ENCODE measurements at regions not wholly inside any gene's neighbourhood (a gene's known extent, or its start where the extent isn't known, plus 50 kb on each side); places are given as distances from the start of the nearest gene placed in this dataset.
"Not testable (repeated sequence)": the region's sequence is repeated elsewhere in the genome, so short reads cannot be mapped to it uniquely, and the experiment has no call there.

DNA sequence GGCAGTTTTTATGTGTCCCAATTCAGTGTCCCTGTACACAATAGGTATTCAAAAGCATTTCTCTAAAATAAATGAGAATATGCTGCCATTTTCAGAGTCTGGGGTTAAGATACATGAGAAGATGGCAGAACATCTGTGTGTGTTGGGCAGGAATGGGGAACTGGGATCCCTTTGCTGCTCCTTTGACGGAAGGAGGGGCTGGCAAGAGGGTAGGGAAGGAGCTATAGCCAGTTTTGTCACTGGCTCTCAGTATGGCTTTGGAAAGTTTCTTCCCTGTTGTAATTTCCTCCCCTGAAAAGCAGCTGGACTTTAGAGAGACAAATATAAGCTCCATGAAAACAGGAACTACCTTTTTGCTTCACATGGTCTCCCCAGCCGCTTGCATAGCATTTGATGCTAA, 137.5 kb upstream of the PRR23C start:
- H3K36me3 ChIP-seq = no peaks in the 10 kb centered on the region
- TF ChIP-seq, protein P1, sequence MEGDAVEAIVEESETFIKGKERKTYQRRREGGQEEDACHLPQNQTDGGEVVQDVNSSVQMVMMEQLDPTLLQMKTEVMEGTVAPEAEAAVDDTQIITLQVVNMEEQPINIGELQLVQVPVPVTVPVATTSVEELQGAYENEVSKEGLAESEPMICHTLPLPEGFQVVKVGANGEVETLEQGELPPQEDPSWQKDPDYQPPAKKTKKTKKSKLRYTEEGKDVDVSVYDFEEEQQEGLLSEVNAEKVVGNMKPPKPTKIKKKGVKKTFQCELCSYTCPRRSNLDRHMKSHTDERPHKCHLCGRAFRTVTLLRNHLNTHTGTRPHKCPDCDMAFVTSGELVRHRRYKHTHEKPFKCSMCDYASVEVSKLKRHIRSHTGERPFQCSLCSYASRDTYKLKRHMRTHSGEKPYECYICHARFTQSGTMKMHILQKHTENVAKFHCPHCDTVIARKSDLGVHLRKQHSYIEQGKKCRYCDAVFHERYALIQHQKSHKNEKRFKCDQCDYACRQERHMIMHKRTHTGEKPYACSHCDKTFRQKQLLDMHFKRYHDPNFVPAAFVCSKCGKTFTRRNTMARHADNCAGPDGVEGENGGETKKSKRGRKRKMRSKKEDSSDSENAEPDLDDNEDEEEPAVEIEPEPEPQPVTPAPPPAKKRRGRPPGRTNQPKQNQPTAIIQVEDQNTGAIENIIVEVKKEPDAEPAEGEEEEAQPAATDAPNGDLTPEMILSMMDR (IDR thresholded peaks at IDR 0.05) = no peak
- H3K9me3 ChIP-seq = peaks cover 8% of the 10 kb centered on the region
- H3K27ac ChIP-seq = no peak overlapping the region
- H3K4me3 ChIP-seq (ENCODE audit: low read depth in 1 of 2, low read length in 1 of 2) = no peak overlapping the region
- no peaks in the 10 kb centered on the region for H3K27me3 ChIP-seq
- peaks cover 15 to 27% of the 10 kb centered on the region in 2 experiments for H3K4me1 ChIP-seq (ENCODE audit: control insufficient read depth in 1 of 2, insufficient read depth in 1 of 2, low read depth in 1 of 2, low read length in 1 of 2)

DNA sequence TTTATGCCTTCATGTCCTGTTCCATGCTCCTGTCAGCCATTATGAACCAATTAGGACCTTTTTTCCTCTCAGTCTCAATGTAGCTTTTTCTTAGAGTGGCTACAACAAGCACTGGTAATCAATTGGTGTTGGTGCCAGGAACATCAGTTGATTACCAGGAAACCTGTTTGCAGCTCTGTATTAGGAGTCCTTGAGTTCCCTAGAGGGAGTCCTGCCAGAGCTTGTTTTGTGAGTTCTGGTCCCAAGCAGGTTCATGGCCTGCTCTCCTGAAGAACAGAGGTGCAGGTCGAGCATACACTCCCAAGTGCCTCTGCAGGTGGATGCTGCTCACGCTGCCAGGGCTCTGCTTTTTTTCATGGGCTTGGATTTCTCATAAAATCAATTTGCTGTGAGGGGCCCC, 137.9 kb upstream of the PRR23C start:
- Histone ChIP-seq H3K27me3 (no peaks in the 10 kb centered on the region), H3K4me3 (ENCODE audit: low read depth in 1 of 2, low read length in 1 of 2) (no peak overlapping the region), H3K9me3 (peaks cover 8% of the 10 kb centered on the region), H3K36me3 (no peaks in the 10 kb centered on the region), H3K4me1 (ENCODE audit: control insufficient read depth in 1 of 2, insufficient read depth in 1 of 2, low read depth in 1 of 2, low read length in 1 of 2) (peaks cover 15 to 27% of the 10 kb centered on the region in 2 experiments), H3K27ac (no peak overlapping the region)
- TF ChIP-seq, protein P1 (IDR thresholded peaks at IDR 0.05) = no peak

DNA sequence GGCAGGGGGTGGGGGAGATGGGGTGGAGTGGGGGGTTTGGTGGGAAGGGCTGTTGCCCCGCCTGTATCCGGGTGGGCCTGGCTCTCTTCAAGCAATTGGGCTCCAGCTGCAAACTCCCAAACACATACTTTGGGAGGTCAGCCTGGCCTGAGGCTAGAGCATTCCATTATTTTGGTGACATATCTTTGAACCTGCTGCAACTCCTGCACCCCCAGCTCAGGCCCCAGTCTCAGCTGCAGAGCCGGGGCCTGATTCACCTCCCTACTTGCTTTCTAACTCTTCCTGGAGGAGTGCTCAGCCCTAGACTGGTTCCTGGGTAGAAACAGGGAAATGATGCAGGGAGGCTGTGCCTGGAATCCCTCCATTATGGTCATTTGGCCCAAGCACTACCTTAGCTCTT, 140.8 kb upstream of the PRR23C start:
- H3K4me1 ChIP-seq (ENCODE audit: control insufficient read depth in 1 of 2, insufficient read depth in 1 of 2, low read depth in 1 of 2, low read length in 1 of 2) = peaks cover 15 to 27% of the 10 kb centered on the region in 2 experiments
- no peaks in the 10 kb centered on the region for H3K27me3 ChIP-seq
- TF ChIP-seq, protein P1 (IDR thresholded peaks at IDR 0.05) = no peak
- H3K4me3 ChIP-seq (ENCODE audit: low read depth in 1 of 2, low read length in 1 of 2) = no peak overlapping the region
- no peaks in the 10 kb centered on the region for H3K36me3 ChIP-seq
- H3K9me3 ChIP-seq = peaks cover 8% of the 10 kb centered on the region
- no peak overlapping the region for H3K27ac ChIP-seq

DNA sequence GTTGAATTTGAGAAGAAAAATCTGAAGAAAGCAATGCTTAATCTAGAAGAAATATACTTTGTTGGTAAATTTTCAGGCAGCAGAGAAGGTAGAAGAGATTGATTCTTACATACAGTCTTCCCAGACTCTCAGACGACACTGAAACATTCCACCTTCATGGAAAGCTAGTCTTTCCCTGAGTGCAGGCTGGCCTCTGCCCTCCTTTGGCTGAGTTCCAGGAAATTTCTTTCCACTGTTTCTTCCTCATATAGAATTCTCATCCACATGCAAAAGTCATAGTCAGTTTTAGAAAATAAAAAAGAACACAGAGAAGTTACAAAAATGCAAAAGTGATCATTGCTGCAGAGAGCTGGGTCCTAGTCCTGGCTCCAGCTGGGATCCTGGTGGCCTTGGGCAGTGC, 142.5 kb upstream of the PRR23C start:
- no peak overlapping the region for H3K27ac ChIP-seq
- TF ChIP-seq, protein P1 (IDR thresholded peaks at IDR 0.05) = no peak
- H3K36me3 ChIP-seq = no peaks in the 10 kb centered on the region
- no peaks in the 10 kb centered on the region for H3K27me3 ChIP-seq
- H3K4me1 ChIP-seq (ENCODE audit: control insufficient read depth in 1 of 2, insufficient read depth in 1 of 2, low read depth in 1 of 2, low read length in 1 of 2) = peaks cover 12 to 25% of the 10 kb centered on the region in 2 experiments
- H3K4me3 ChIP-seq (ENCODE audit: low read depth in 1 of 2, low read length in 1 of 2) = no peak overlapping the region
- H3K9me3 ChIP-seq = no peaks in the 10 kb centered on the region

DNA sequence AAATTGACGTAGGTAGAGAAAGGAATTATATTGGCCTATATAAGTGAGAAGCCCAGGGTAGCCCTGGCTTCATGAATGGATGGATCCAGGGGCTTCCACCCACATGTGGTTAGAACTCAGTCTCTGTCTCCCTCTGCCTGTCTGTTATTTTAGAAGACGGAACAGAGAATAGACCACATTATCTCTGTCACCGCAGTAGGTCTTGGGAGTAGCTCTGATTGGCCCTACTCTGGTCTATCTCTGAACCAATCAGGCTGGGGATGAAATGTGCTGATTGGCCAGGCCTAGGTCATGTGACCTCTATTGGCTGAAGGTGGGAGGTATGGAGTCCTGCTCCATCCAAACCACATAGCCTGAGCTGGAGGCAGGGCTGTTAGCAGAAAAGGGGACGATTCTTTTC, 143.0 kb upstream of the PRR23C start:
- no peaks in the 10 kb centered on the region for H3K9me3 ChIP-seq
- H3K4me3 ChIP-seq (ENCODE audit: low read depth in 1 of 2, low read length in 1 of 2) = no peak overlapping the region
- TF ChIP-seq, protein P1 (IDR thresholded peaks at IDR 0.05) = no peak
- H3K27ac ChIP-seq = no peak overlapping the region
- H3K27me3 ChIP-seq = no peaks in the 10 kb centered on the region
- no peaks in the 10 kb centered on the region for H3K36me3 ChIP-seq
- peaks cover 7 to 20% of the 10 kb centered on the region in 2 experiments for H3K4me1 ChIP-seq (ENCODE audit: control insufficient read depth in 1 of 2, insufficient read depth in 1 of 2, low read depth in 1 of 2, low read length in 1 of 2)

DNA sequence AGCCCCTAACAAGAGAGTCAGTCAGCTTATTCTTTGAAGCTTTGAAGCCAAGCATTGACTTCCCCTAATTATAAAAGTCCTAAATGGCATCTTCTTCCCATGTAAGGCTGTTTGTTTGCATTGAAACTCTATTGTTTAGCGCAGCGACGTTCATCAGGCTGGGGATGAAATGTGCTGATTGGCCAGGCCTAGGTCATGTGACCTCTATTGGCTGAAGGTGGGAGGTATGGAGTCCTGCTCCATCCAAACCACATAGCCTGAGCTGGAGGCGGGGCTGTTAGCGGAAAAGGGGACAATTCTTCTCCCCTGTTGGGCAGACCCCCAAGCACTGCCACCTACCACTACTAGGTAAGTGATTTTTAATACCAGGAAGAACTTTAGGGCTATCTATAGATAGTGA, 145.3 kb upstream of the PRR23C start:
- Histone ChIP-seq H3K4me3 (ENCODE audit: low read depth in 1 of 2, low read length in 1 of 2) (no peak overlapping the region), H3K27ac (no peak overlapping the region), H3K9me3 (no peaks in the 10 kb centered on the region), H3K4me1 (ENCODE audit: control insufficient read depth in 1 of 2, insufficient read depth in 1 of 2, low read depth in 1 of 2, low read length in 1 of 2) (no peaks in the 10 kb centered on the region), H3K36me3 (no peaks in the 10 kb centered on the region), H3K27me3 (no peaks in the 10 kb centered on the region)
- TF ChIP-seq, protein P1 (IDR thresholded peaks at IDR 0.05) = no peak

DNA sequence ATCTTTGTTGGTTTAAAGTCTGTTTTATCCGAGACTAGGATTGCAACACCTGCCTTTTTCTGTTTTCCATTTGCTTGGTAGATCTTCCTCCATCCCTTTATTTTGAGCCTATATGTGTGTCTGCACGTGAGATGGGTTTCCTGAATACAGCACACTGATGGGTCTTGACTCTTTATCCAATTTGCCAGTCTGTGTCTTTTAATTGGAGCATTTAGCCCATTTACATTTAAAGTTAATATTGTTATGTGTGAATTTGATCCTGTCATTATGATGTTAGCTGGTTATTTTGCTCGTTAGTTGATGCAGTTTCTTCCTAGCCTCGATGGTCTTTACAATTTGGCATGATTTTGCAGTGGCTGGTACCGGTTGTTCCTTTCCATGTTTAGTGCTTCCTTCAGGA, 149.4 kb upstream of the MRPS22 start:
- H3K27ac ChIP-seq; H3K27me3 ChIP-seq; H3K9me3 ChIP-seq; H3K4me3 ChIP-seq (ENCODE audit: low read depth in 1 of 2, low read length in 1 of 2); H3K36me3 ChIP-seq; H3K4me1 ChIP-seq (ENCODE audit: control insufficient read depth in 1 of 2, insufficient read depth in 1 of 2, low read depth in 1 of 2, low read length in 1 of 2): not testable (repeated sequence)

DNA sequence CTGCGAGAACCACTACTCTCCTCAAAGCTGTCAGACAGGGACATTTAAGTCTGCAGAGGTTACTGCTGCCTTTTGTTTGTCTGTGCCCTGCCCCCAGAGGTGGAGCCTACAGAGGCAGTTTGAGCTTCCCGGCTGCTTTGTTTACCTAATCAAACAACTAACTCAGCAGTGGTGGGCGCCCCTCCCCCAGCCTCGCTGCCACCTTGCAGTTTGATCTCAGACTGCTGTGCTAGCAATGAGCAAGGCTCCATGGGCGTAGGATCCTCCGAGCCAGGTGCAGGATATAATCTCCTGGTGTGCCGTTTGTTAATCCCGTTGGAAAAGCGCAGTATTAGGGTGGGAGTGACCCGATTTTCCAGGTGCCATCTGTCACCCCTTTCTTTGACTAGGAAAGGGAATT, 147.7 kb upstream of the MRPS22 start:
- H3K4me1 ChIP-seq (ENCODE audit: control insufficient read depth in 1 of 2, insufficient read depth in 1 of 2, low read depth in 1 of 2, low read length in 1 of 2) = peaks cover 12 to 16% of the 10 kb centered on the region in 2 experiments
- not testable (repeated sequence) for H3K36me3 ChIP-seq; H3K27me3 ChIP-seq; H3K9me3 ChIP-seq; H3K4me3 ChIP-seq (ENCODE audit: low read depth in 1 of 2, low read length in 1 of 2); H3K27ac ChIP-seq

Measured in neutrophil (primary cell).